ENCODE measurements at regions not wholly inside any gene's neighbourhood (a gene's known extent, or its start where the extent isn't known, plus 50 kb on each side); places are given as distances from the start of the nearest gene placed in this dataset.

DNA sequence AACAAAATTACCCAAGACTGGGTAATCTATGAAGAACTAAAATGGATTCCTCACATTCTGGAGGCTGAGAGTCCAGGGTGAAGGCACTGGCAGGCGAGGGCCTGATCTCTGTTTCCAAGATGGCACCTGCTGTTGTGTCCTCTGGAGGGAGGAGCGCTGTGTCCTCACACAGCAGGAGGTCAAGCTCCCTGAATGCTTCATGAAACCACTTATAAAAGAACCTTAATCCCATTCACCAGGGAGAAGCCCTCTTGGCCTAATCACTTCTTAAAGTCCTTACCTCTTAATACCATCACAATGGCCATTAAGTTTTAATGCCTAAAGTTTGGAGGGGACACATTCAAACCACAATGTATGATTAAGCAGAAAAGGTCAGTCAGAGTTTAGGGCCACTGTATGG, 172.4 kb downstream of the EMP1 start:
- H3K9ac ChIP-seq = no peak overlapping the region

DNA sequence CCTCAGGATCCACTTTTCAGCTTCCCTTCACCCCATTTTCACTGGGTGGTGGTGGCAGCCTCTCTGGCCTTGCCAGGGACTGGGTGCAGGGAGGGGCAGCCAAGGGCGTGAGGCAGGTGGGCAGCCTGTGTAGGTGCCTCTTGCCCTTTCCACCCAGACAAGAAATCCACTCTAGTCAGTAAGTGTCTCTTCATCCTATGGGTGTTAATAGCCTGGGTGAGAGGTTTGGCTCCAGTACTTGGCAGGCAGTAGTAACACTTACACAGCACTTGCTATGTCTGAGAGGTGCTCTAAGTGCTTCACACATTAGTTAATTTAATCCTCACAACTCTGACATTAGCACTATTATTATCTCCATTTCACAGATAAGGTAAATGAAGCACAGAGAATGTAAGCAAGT, 171.9 kb downstream of the EMP1 start:
- TF ChIP-seq, protein P1, sequence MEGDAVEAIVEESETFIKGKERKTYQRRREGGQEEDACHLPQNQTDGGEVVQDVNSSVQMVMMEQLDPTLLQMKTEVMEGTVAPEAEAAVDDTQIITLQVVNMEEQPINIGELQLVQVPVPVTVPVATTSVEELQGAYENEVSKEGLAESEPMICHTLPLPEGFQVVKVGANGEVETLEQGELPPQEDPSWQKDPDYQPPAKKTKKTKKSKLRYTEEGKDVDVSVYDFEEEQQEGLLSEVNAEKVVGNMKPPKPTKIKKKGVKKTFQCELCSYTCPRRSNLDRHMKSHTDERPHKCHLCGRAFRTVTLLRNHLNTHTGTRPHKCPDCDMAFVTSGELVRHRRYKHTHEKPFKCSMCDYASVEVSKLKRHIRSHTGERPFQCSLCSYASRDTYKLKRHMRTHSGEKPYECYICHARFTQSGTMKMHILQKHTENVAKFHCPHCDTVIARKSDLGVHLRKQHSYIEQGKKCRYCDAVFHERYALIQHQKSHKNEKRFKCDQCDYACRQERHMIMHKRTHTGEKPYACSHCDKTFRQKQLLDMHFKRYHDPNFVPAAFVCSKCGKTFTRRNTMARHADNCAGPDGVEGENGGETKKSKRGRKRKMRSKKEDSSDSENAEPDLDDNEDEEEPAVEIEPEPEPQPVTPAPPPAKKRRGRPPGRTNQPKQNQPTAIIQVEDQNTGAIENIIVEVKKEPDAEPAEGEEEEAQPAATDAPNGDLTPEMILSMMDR (conservative IDR thresholded peaks at IDR 0.05; ENCODE audit: low read depth, low read length) = no peak
- Histone ChIP-seq H3K9ac (no peak overlapping the region), H3K4me2 (no peak overlapping the region), H2AFZ (ENCODE audit: low read depth) (no peak overlapping the region), H3K4me1 (ENCODE audit: low read depth, poor library complexity, severe bottlenecking) (no peaks in the 10 kb centered on the region), H3K36me3 (ENCODE audit: insufficient read depth) (no peaks in the 10 kb centered on the region), H3K27me3 (ENCODE audit: insufficient read depth, low read depth) (no peaks in the 10 kb centered on the region), H3K79me2 (ENCODE audit: insufficient read depth, low read depth) (no peaks in the 10 kb centered on the region), H3K27ac (no peak overlapping the region), H3K4me3 (IDR thresholded peaks at IDR 0.05; ENCODE audit: insufficient read depth, low read depth, low read length) (no peak overlapping the region), H4K20me1 (ENCODE audit: insufficient read depth) (no peaks in the 10 kb centered on the region)

More for the DNA sequence above, 172.4 kb downstream of the EMP1 start:
- TF ChIP-seq, protein P1 (conservative IDR thresholded peaks at IDR 0.05; ENCODE audit: low read depth, low read length) = no peak
- H3K36me3 ChIP-seq (ENCODE audit: insufficient read depth) = no peaks in the 10 kb centered on the region
- H2AFZ ChIP-seq (ENCODE audit: low read depth) = no peak overlapping the region
- no peak overlapping the region for H3K4me3 ChIP-seq (IDR thresholded peaks at IDR 0.05; ENCODE audit: insufficient read depth, low read depth, low read length)
- H3K27me3 ChIP-seq (ENCODE audit: insufficient read depth, low read depth) = no peaks in the 10 kb centered on the region
- no peaks in the 10 kb centered on the region for H3K4me1 ChIP-seq (ENCODE audit: low read depth, poor library complexity, severe bottlenecking)
- H3K79me2 ChIP-seq (ENCODE audit: insufficient read depth, low read depth) = no peaks in the 10 kb centered on the region
- H3K4me2 ChIP-seq = no peak overlapping the region
- no peaks in the 10 kb centered on the region for H4K20me1 ChIP-seq (ENCODE audit: insufficient read depth)
- no peak overlapping the region for H3K27ac ChIP-seq

DNA sequence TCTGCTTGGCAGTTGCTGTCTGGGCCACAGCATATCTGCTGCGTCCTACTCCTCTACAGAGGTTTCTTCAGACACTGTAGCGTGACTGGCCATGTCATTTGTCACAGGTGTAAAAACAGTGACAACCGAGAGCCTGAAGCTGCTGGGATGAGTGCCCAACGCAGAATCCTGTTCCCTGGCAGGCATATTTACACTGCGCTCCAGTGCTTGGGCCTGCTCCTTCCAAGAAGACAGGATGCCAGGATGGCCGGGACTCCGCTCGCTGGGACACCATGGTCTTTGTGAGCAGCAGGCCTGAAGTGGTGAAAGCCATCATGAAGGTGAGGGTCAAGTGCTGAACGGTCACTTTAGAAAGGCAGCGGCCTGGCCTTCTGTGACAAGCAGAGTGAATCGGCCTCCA, 171.4 kb downstream of the EMP1 start:
- H2AFZ ChIP-seq (ENCODE audit: low read depth) = no peak overlapping the region

DNA sequence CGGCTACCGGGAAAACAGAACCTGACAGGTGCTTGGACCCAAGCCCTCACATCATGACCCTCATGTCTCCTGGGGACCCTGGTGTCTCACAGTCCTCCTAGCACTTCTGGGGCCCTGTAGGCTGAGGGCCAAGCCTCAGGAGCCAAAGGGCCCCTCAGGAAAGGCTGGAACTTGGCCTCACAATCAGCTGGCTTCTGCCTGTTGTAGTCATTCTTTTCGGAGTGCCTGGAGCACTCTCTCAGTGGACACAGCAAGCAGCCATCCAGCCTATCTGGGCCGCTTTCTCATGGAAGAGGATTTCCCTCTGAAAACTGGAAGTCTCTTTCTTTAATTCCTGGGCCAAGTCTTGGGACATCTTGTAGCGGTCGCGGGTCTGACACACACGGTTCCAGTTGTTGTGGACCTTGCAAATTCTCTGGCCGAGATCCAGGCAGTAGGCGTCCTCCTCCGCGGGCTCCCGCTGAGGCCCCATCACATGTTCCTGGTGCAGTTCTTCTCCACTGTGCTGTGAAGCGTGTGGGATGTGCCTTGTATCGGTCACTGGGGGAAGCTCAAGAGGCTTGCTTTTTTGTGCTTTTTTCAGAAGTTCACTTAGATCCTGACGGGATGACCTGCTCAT, 169.3 kb downstream of the EMP1 start:
- no peaks in the 10 kb centered on the region for H3K27me3 ChIP-seq (ENCODE audit: insufficient read depth, low read depth)
- no peaks in the 10 kb centered on the region for H3K4me1 ChIP-seq (ENCODE audit: low read depth, poor library complexity, severe bottlenecking)
- H3K36me3 ChIP-seq (ENCODE audit: insufficient read depth) = no peaks in the 10 kb centered on the region
- H3K27ac ChIP-seq = no peak overlapping the region
- H3K4me2 ChIP-seq = no peak overlapping the region
- no peak overlapping the region for H2AFZ ChIP-seq (ENCODE audit: low read depth)
- TF ChIP-seq, protein P1 (conservative IDR thresholded peaks at IDR 0.05; ENCODE audit: low read depth, low read length) = no peak
- no peaks in the 10 kb centered on the region for H4K20me1 ChIP-seq (ENCODE audit: insufficient read depth)
- no peak overlapping the region for H3K4me3 ChIP-seq (IDR thresholded peaks at IDR 0.05; ENCODE audit: insufficient read depth, low read depth, low read length)
- H3K9ac ChIP-seq = no peak overlapping the region
- H3K79me2 ChIP-seq (ENCODE audit: insufficient read depth, low read depth) = no peaks in the 10 kb centered on the region

More for the DNA sequence above, 171.4 kb downstream of the EMP1 start:
- Histone ChIP-seq H3K27me3 (ENCODE audit: insufficient read depth, low read depth) (no peaks in the 10 kb centered on the region), H3K36me3 (ENCODE audit: insufficient read depth) (no peaks in the 10 kb centered on the region), H3K79me2 (ENCODE audit: insufficient read depth, low read depth) (no peaks in the 10 kb centered on the region), H3K4me3 (IDR thresholded peaks at IDR 0.05; ENCODE audit: insufficient read depth, low read depth, low read length) (no peak overlapping the region), H3K9ac (no peak overlapping the region), H3K4me2 (no peak overlapping the region), H4K20me1 (ENCODE audit: insufficient read depth) (no peaks in the 10 kb centered on the region), H3K27ac (no peak overlapping the region), H3K4me1 (ENCODE audit: low read depth, poor library complexity, severe bottlenecking) (no peaks in the 10 kb centered on the region)
- TF ChIP-seq, protein P1 (conservative IDR thresholded peaks at IDR 0.05; ENCODE audit: low read depth, low read length) = no peak
